Retina (tissue), 1 donor: ENCODE measurements at regions not wholly inside any gene's neighbourhood (a gene's known extent, or its start where the extent isn't known, plus 50 kb on each side); places are given as distances from the start of the nearest gene placed in this dataset.

ENCODE experiments used
- DNase-seq: peaks from one replicate; pipeline ENCODE4 v3.0.0-alpha.2; 2016

GRCh38 chr12:71233083-71233482, 75.3 kb upstream of the TSPAN8 start:
- DNase-seq, result no peak

- no peak for DNase-seq
Observed at GRCh38 chr12:71230542-71230941, 72.7 kb upstream of the TSPAN8 start.

- DNase-seq, result no peak
Observed at GRCh38 chr12:71223139-71223538, 65.3 kb upstream of the TSPAN8 start.

- no peak for DNase-seq
Observed at GRCh38 chr12:71222436-71222835, 64.6 kb upstream of the TSPAN8 start.

- no peak for DNase-seq
Observed at GRCh38 chr12:71220260-71220659, 62.5 kb upstream of the TSPAN8 start.

- no peak for DNase-seq
Observed at GRCh38 chr12:71219224-71219623, 61.4 kb upstream of the TSPAN8 start.

- DNase-seq, result no peak
Observed at GRCh38 chr12:71218616-71219015, 60.8 kb upstream of the TSPAN8 start.

GRCh38 chr12:71216725-71217579, 59.2 kb upstream of the TSPAN8 start:
- peak; percentile 51 for DNase-seq

GRCh38 chr12:71214511-71215285, 56.9 kb upstream of the TSPAN8 start:
- DNase-seq, result no peak

- no peak for DNase-seq
Observed at GRCh38 chr12:71208053-71208685, 50.4 kb upstream of the TSPAN8 start.
